Lower leg skin (tissue), 4 donors: ENCODE measurements at regions not wholly inside any gene's neighbourhood (a gene's known extent, or its start where the extent isn't known, plus 50 kb on each side); places are given as distances from the start of the nearest gene placed in this dataset.

ENCODE experiments used
- DNase-seq, 2 donors: peaks; one replicate each; pipeline ENCODE4 v3.0.0-alpha.2; 2019; ENCODE audit warnings: low spot score in 2 of 2
- H3K4me3 ChIP-seq: fragments of 200-600 bp; sonication (generic); 2 replicates; pipeline ENCODE4 v1.5.1; 2017; ENCODE audit warnings: mild to moderate bottlenecking, low read depth; ENCODE audit not compliant: poor library complexity, severe bottlenecking
- CTCF ChIP-seq, 3 donors: fragments of 450-650 bp; IDR thresholded peaks; one replicate each; pipeline ENCODE4 v1.5.1; 2016; ENCODE audit warnings: antibody characterized with exemption in 3 of 3, mild to moderate bottlenecking in 3 of 3, moderate library complexity in 2 of 3
- POLR2A ChIP-seq, 2 donors: fragments of 450-650 bp; IDR thresholded peaks; one replicate each; pipeline ENCODE4 v1.6.1; 2016 to 2017; ENCODE audit warnings: antibody characterized with exemption in 2 of 2, mild to moderate bottlenecking in 1 of 2, moderate library complexity in 1 of 2
- WGBS, 2 donors: methylation state at CpG; one replicate each; pipeline ENCODE4 v1.1.5; 2018; 5-methylcytosine and 5-hydroxymethylcytosine counted together
- intact Hi-C: fragments of 100-400 bp; cut with DNase I; formaldehyde crosslinking; loops from one replicate; pipeline ENCODE4 v1.15.0; 2023; ENCODE audit warnings: low total_unique reads

GRCh38 chr18:34550156-34550555, 159.9 kb upstream of the DTNA start:
- whole genome bisulfite sequencing, 2 donors, result 91 to 92% methylated on average over 4 of the region's 4 CpGs

GRCh38 chr18:34550902-34551301, 159.2 kb upstream of the DTNA start:
- TF ChIP-seq CTCF (IDR thresholded peaks at IDR 0.05), result no peak
- no peak for TF ChIP-seq POLR2A (IDR thresholded peaks at IDR 0.05)
- H3K4me3 ChIP-seq, result no peak overlapping the region
- DNase-seq, result no peak
- WGBS, 2 donors, result 88 to 93% methylated on average over 1 of the region's 1 CpG
- intact Hi-C loops, result no loop called here

More at GRCh38 chr18:34550156-34550555, 159.9 kb upstream of the DTNA start:
- intact Hi-C loops, result no loop called here
- TF ChIP-seq POLR2A (IDR thresholded peaks at IDR 0.05), result no peak
- no peak for TF ChIP-seq CTCF (IDR thresholded peaks at IDR 0.05)
- no peak for DNase-seq
- H3K4me3 ChIP-seq, result no peak overlapping the region

GRCh38 chr18:34551824-34552223, 158.3 kb upstream of the DTNA start:
- DNase-seq, result no peak
- H3K4me3 ChIP-seq, result no peak overlapping the region
- WGBS, 2 donors, result 86 to 94% methylated on average over 2 of the region's 2 CpGs
- intact Hi-C loops, result no loop called here
- no peak for TF ChIP-seq POLR2A (IDR thresholded peaks at IDR 0.05)
- TF ChIP-seq CTCF (IDR thresholded peaks at IDR 0.05), result no peak

- no peak for TF ChIP-seq CTCF (IDR thresholded peaks at IDR 0.05)
- TF ChIP-seq POLR2A (IDR thresholded peaks at IDR 0.05), result no peak
- no peak overlapping the region for H3K4me3 ChIP-seq
- no peak for DNase-seq
- 77 to 80% methylated on average over 6 of the region's 6 CpGs for WGBS, 2 donors
- intact Hi-C loops, result no loop called here
Observed at GRCh38 chr18:34562252-34562870, 147.7 kb upstream of the DTNA start.

- TF ChIP-seq POLR2A (IDR thresholded peaks at IDR 0.05) (no peak), CTCF (IDR thresholded peaks at IDR 0.05) (no peak)
- no peak overlapping the region for H3K4me3 ChIP-seq
- no peak for DNase-seq
- 87 to 93% methylated on average over 2 of the region's 2 CpGs for WGBS, 2 donors
- intact Hi-C loops, result no loop called here
Observed at GRCh38 chr18:34567857-34568256, 142.2 kb upstream of the DTNA start.

- 93 to 95% methylated on average over 6 of the region's 6 CpGs for WGBS, 2 donors
Observed at GRCh38 chr18:34576622-34577021, 133.5 kb upstream of the DTNA start.

More at GRCh38 chr18:34576622-34577021, 133.5 kb upstream of the DTNA start:
- no peak overlapping the region for H3K4me3 ChIP-seq
- intact Hi-C loops, result no loop called here
- DNase-seq, result no peak
- TF ChIP-seq POLR2A (IDR thresholded peaks at IDR 0.05) (no peak), CTCF (IDR thresholded peaks at IDR 0.05) (no peak)
